Liver (tissue), 3 donors: ENCODE measurements at regions not wholly inside any gene's neighbourhood (a gene's known extent, or its start where the extent isn't known, plus 50 kb on each side); places are given as distances from the start of the nearest gene placed in this dataset.

ENCODE experiments used
- CTCF ChIP-seq: fragments of 150-350 bp; IDR thresholded peaks from 2 replicates; pipeline ENCODE4 v1.5.1; 2017; ENCODE audit warnings: improper control_type of control experiment, low read depth, low read length; ENCODE audit not compliant: missing input control
- RAD21 ChIP-seq, 2 donors: IDR thresholded peaks; 2 replicates each; pipeline ENCODE4 v1.6.1; 2016; ENCODE audit warnings: antibody characterized with exemption in 2 of 2, mild to moderate bottlenecking in 2 of 2
- REST ChIP-seq: IDR thresholded peaks from 2 replicates; pipeline ENCODE4 v1.6.1; 2016; ENCODE audit warnings: antibody characterized with exemption, mild to moderate bottlenecking
- donor health status: healthy.
- donor health status: healthy.

GRCh38 chr6:140225701-140226436, 851.4 kb upstream of the CITED2 start:
- TF ChIP-seq RAD21 (IDR thresholded peaks at IDR 0.05) (no peak), REST (no peak), CTCF (no peak)
